ENCODE measurements at regions not wholly inside any gene's neighbourhood (a gene's known extent, or its start where the extent isn't known, plus 50 kb on each side); places are given as distances from the start of the nearest gene placed in this dataset.

- peak; percentile 72 for DNase-seq
Observed at GRCh38 chr9:115369322-115369957, 251.5 kb upstream of the TNC start.

DNA sequence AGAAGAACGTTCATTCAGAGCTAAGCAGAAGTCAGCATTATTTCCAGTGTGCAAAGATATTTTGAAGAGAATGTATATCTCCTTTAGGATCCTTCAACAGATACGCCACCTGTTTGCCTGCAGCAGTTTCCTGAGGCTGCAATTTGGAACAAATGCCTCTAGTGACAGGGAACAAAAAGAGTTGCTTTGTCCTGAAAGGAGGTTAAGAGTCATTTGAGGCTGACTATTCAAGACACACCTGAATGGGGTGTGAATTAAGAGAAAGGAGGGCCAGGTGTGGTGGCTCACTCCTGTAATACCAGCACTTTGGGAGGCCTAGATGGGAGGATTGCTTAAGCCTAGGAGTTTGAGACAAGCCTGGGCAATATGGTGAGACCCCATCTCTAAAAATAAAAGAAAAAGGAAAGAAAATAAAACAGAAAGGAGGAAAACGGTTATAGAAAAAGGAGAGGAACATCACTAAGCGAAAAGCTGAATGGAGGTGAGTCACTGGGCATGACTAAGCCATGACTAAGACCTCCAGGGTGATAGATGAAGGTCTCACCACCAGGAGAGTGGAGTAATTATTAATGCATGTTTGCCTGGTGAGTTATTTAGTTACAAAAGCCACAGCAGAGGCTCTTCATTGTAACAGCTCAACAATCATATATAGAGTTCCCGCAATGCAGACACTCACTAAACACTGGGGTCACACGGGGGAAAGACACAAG is 255.2 kb upstream of the TNC start:
- no peak for DNase-seq

GRCh38 chr9:115373710-115374045 is 255.7 kb upstream of the TNC start:
- no peak for DNase-seq

DNA sequence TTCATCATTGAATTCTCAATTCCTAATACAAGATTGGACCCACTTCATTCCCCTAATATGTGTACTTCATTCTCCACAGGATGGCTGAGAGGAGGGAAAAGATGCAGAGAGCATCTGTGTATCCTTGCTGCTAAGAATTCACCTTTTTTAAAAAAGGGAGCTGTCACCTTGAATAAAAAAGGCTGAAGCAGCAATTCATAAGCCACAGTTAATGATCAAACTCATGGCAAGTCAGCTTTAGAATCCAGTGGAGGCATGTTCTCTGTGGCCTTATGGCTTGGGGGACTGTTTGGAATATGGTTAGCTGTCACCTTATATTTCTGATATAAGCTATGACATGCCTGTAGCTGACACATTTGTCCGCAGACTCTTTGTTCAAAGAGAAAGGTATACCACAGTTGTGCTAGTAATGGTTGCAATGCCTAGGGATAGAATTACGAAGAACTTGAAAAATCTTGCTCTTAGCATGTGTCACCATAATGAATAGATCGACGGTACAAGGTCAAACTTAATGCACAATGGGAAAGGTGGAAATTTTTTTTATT is 256.8 kb upstream of the TNC start:
- no peak for DNase-seq

DNA sequence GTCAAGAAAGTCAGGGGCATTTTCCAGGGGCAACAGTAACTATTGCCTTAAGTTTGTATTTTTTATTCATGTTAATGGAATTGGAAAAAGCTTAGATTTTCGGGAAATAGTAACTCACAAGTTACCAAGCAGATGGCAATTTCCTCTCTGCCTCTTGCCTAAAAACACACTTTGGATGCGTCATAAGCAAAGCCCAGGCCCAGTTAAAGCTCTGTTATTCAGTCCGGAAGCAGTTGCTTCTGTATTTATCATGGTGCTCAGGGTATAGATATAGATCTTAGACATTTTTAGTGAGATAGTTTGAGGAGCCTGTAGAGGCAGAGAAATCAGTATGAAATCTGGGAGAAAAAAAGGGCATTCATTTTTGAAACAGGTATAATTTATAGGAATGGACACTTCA is 260.3 kb upstream of the TNC start:
- no peak for DNase-seq

GRCh38 chr9:115378758-115379157 is 260.8 kb upstream of the TNC start:
- no peak for DNase-seq

DNA sequence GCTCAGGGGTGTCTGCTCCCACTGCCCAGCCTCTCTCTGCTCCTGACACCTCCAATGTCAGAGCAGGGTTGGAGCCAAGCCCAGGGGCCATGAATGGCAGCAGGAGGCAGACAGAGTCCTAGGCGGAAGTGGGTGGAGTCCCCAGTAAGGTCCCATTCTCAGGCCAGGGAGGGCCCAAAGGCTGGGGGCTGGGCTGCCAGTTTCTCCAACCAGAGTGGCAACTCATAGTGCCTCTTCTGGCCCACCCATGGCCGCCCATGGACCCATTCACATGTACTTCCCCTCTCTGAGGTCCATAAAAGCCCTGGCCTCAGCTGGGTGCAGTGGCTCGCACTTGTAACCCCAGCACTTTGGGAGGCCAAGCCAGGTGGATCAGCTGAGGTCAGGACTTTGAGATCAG is 261.8 kb upstream of the TNC start:
- DNase-seq = no peak

DNA sequence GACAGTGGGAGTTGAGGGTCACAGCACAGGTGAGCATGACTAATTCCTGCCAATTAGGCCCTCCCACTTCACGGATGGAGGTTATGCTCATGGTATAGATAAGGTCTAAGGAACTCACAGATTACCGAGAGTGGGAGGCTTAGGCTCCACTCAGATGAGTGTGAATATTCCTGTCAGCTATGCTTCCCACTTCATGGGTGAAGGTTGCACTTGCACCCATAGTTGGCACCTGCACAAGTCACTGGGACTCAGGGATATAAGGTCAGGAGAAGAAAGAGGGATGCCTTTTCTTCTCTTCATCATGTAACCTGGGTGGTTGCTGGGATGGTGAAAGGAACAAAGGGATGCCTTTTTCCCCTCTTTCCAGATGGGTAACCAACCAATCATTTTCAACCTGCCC is 264.9 kb upstream of the TNC start:
- DNase-seq = no peak

- DNase-seq = no peak
Observed at GRCh38 chr9:115385383-115386122, 267.6 kb upstream of the TNC start.

- no peak for DNase-seq
Observed at GRCh38 chr9:115386963-115387770, 269.2 kb upstream of the TNC start.

- no peak for DNase-seq
Observed at GRCh38 chr9:115391168-115391825, 273.3 kb upstream of the TNC start.

DNA sequence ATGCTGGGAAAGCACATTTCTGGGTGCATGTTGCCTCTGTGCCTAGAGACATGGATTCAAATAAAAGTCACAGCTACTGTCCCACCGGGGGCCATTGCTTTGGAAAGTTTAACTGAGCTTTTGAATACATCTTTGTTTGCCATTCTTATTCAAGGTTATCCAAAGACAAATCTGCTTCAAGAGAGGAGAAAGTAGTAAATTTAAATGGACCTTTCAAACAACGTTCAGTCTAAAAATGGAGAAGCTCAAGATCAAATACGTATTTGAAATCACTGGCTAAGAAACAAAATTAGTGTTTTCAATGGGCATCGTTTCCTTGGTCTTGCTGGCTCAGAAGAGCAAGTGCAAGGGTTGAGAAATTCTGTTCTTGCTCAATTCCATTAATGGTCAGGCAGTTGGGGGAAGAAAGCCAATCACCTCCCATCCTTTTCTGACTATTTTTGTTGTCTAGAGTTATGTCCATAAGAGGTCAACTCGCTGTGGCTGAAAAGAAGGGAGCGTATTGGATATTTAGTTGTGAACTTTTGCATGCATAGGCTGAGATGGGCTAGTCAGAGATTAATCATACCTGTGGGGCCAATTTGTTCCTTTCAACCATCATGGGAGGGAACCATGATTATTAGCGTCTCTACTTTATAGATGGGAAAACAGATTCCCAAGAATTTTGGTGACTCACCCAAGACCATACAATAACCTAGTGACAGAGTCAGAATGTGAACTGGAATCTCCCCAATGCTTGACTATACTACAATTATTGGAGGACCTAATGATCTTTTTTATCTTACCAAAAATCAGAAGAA is 276.2 kb upstream of the TNC start:
- no peak for DNase-seq

GRCh38 chr9:115395511-115396021 is 277.6 kb upstream of the TNC start:
- DNase-seq = peak; percentile 40

DNA sequence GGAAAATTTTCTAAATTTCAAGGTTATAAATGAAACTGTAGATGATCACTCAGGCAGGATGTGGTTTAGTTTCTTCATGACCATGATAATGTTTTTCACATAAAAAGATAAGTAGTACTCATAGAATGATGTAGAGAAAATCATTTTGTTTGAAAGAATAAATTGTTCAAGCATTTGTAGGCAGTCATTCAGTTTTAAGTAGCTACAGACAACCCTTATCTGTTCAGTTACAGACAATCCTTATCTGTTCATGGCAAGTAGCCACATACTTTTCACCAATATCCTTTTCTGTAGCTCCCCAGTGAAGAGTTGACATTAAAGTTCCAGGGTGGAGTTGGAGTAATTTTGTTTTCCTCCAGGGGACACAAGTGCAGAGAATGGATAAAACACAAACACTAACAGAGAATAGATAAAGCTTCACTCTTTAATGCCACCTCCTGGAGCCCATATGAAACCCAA is 278.1 kb upstream of the TNC start:
- no peak for DNase-seq

GRCh38 chr9:115397591-115398312 is 279.8 kb upstream of the TNC start:
- DNase-seq = no peak

- no peak for DNase-seq
Observed at GRCh38 chr9:115398313-115398650, 280.3 kb upstream of the TNC start.

GRCh38 chr9:115398996-115399395 is 281.0 kb upstream of the TNC start:
- no peak for DNase-seq

DNA sequence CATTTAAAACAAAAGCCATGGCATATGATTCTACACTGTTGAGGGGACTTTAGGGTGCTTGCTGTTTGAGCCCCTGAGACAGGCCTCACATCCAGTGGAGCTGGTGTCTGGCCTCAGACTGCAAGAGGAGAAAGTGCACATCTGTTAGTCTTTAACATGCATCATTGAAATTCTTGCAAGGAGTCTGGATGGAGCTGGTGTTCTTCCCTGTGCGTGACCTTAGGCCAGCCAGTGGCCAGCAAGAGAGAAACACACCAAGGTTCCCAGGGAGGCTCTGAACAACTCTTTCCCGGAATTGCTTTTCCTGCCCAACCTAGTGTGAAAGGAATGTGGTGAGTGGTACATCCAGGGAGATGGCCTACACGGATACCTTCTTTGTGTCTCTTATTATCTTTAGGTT is 282.8 kb upstream of the TNC start:
- no peak for DNase-seq

DNA sequence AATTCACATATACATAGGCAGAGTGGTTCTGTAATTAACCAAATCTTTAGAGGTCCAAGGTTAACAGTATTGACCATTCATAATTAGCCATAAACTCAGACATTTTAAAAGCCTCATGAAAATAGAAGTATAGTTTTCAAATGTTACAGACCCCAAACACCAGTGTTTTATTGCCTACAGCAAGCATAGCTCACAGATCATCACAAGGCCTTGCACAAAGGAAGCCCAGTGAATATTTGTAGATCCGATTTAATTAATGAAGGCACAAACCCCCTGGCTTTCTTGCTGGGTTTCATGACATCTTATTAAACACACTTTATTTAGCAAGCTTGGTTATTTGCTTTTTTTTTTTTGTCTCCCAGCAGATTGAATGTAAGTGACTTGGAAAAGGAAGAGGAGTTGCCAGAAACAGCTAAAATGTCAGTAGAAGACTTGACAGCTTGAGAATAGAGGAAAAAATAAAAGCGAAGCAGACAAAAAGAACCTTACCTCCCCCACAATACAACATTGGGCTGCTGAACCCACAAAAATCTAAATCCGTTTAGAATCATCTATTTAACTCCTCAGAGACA is 283.9 kb upstream of the TNC start:
- DNase-seq = no peak

- DNase-seq = no peak
Observed at GRCh38 chr9:115403753-115404152, 285.8 kb upstream of the TNC start.

All from COR-L47 (cell line).